ENCODE measurements at regions not wholly inside any gene's neighbourhood (a gene's known extent, or its start where the extent isn't known, plus 50 kb on each side); places are given as distances from the start of the nearest gene placed in this dataset.
"Not testable (repeated sequence)": the region's sequence is repeated elsewhere in the genome, so short reads cannot be mapped to it uniquely, and the experiment has no call there.

DNA sequence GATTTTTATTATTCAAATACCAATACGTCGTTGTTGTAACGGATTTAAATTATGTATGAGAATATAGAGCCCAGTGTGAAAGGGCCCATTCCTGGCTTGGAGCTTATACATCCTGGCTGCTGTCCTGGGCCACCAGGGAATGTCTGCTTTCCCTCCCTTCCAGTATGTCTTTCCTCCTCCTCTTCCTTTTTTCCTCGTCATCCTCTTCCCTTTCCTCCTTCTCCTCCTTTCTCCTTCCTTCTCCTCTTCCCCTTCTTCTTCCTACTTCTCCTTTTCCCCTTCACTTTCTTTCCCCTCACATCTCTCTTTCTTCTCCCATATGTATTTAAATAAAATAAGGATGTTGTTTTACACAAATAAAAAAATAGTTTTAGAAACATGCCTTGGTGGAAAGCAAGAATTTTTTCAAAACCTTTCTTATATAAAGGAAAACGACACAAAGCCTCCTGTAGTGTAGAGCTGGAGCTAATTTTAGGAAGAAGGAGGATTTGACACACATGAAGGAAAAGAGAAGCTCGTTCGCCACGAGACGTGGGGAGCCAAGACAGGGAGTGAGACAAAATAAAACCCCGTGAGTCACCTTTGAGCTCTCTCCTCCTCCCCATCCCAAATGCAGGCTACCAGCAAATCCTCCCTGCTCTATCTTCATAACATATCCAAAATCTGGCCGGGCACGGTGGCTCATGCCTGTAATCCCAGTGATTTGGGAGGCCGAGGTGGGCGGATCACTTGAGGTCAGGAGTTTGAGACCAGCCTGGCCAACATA lies 301.1 kb upstream of the LYZL1 start:
- H3K9me3 ChIP-seq = no peaks in the 10 kb centered on the region
- intact Hi-C loops (cut with DNase I) = no loop called here
- no peak overlapping the region for H3K27ac ChIP-seq
- no peak for ATAC-seq
- no peak for DNase-seq
- H3K36me3 ChIP-seq = no peaks in the 10 kb centered on the region
- no peak overlapping the region for H3K4me3 ChIP-seq
- no peaks in the 10 kb centered on the region for H3K27me3 ChIP-seq (ENCODE audit: low read depth)
- peaks cover 26% of the 10 kb centered on the region for H3K4me1 ChIP-seq
- TF ChIP-seq CTCF (IDR thresholded peaks at IDR 0.05) = no peak

DNA sequence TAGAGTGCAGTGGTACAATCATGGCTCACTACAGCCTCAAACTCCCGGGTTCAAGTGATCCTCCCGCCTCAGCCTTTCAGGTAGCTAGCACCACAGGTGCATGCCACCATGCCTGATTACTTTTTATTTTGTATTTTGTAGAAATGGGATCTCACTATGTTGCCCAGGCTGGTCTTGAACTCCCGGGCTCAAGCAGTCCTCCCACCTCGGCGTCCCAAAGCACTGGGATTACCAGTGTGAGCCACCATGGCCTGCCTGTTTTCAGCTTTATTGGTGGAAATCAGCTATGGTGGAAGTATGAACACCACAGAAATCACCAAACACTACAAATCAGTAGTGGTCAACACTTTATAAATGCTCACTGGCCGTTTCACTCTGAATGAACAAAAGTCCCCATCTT lies 299.9 kb upstream of the LYZL1 start:
- TF ChIP-seq CTCF (IDR thresholded peaks at IDR 0.05) = no peak
- Histone ChIP-seq H3K4me1 (peaks cover 19% of the 10 kb centered on the region), H3K4me3 (no peak overlapping the region), H3K9me3 (no peaks in the 10 kb centered on the region), H3K36me3 (no peaks in the 10 kb centered on the region), H3K27ac (no peak overlapping the region), H3K27me3 (ENCODE audit: low read depth) (no peaks in the 10 kb centered on the region)
- ATAC-seq (no peak), DNase-seq (no peak)
- intact Hi-C loops (cut with DNase I) = no loop called here

DNA sequence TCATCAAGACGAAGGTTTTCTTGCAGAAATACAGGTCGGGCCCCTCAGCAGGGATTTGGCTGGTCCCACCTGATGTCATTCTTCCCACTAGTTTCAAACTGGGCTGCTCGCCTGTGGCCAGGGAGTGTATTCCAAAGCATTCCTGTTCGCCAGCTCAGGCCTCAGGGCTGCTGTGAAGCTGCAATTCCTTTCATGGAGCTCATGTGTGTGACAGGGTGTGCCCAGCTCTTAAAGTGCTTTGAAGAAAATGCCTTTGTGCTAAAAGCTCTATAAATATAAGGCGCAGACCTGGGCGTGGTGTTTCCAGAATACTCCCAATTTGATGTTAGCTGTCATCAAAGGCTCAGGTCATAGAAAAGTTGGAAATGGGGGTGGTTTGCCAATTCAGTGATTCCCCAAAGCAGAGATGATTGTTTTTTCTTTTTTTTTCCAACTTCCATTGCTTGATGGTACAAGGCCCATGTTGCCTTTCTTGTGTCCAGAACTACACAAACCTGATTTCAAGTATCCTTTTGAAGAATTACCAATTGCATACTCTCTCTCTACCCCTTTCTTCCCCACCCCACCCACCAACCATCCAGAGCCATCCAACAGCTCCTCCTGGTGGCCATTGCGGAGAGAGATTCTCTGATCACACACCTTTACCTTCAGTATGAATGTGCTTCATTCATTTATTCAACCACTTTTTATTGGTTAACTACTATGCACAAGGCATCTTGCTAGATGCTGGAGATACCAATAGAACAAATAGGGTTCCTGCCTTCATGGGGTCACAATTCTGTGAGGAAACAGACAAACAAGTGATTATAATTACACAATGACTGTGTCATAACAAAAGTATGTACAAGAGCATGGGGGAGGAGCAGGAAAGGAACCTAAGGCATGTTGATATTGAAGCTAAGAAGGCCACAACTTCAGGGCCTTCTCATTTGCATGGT lies 297.3 kb upstream of the LYZL1 start:
- Histone ChIP-seq H3K36me3 (no peaks in the 10 kb centered on the region), H3K4me1 (peaks cover 7% of the 10 kb centered on the region), H3K27me3 (ENCODE audit: low read depth) (no peaks in the 10 kb centered on the region), H3K27ac (no peak overlapping the region), H3K9me3 (no peaks in the 10 kb centered on the region), H3K4me3 (no peak overlapping the region)
- peak; percentile 55 for DNase-seq
- peak; percentile 84 to 86 for ATAC-seq
- TF ChIP-seq CTCF (IDR thresholded peaks at IDR 0.05) = peak; percentile 63
- intact Hi-C loops (cut with DNase I) = no loop called here

- no peak for TF ChIP-seq CTCF (IDR thresholded peaks at IDR 0.05)
- H3K27me3 ChIP-seq (ENCODE audit: low read depth) = no peaks in the 10 kb centered on the region
- no peaks in the 10 kb centered on the region for H3K36me3 ChIP-seq
- no peak overlapping the region for H3K4me3 ChIP-seq
- ATAC-seq (no peak), DNase-seq (no peak)
- H3K9me3 ChIP-seq = no peaks in the 10 kb centered on the region
- intact Hi-C loops (cut with DNase I) = no loop called here
- H3K4me1 ChIP-seq = peaks cover 7% of the 10 kb centered on the region
- no peak overlapping the region for H3K27ac ChIP-seq
Measured at GRCh38 chr10:28993056-28993455, 295.8 kb upstream of the LYZL1 start.

DNA sequence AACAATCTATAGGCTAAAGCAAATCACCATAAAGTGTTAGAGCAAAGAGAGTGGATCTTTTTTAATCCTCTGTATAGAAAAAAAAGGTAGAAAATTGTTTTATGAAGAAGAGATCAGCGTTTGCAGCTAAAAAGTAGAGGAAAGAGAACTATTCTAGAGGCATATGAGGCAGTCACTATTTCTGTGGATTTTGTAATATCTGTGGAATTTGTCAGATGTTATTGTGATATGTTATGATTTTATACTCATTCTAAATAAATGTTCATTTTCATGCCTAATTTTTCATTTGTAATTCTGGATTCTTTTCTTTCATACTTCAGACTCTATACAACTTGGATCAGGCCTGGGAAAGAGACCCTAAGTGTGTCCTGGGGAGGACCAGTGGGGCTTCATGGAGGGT lies 295.0 kb upstream of the LYZL1 start:
- intact Hi-C loops (cut with DNase I) = no loop called here
- H3K27ac ChIP-seq = no peak overlapping the region

GRCh38 chr10:28994802-28995201 lies 294.1 kb upstream of the LYZL1 start:
- intact Hi-C loops (cut with DNase I); H3K4me1 ChIP-seq; H3K4me3 ChIP-seq; ATAC-seq; DNase-seq; H3K27ac ChIP-seq; H3K9me3 ChIP-seq; H3K27me3 ChIP-seq (ENCODE audit: low read depth); H3K36me3 ChIP-seq: not testable (repeated sequence)

More for the DNA sequence above, 295.0 kb upstream of the LYZL1 start:
- no peak for DNase-seq
- Histone ChIP-seq H3K27me3 (ENCODE audit: low read depth) (no peaks in the 10 kb centered on the region), H3K4me3 (no peak overlapping the region), H3K9me3 (no peaks in the 10 kb centered on the region), H3K36me3 (no peaks in the 10 kb centered on the region), H3K4me1 (peaks cover 7% of the 10 kb centered on the region)
- ATAC-seq = no peak
- no peak for TF ChIP-seq CTCF (IDR thresholded peaks at IDR 0.05)
